Left hindlimb (tissue), 1 donor: ENCODE measurements at regions not wholly inside any gene's neighbourhood (a gene's known extent, or its start where the extent isn't known, plus 50 kb on each side); places are given as distances from the start of the nearest gene placed in this dataset.

Source experiments
- DNase-seq: peaks from one replicate; pipeline ENCODE4 v3.0.0-alpha.2; 2018

DNA sequence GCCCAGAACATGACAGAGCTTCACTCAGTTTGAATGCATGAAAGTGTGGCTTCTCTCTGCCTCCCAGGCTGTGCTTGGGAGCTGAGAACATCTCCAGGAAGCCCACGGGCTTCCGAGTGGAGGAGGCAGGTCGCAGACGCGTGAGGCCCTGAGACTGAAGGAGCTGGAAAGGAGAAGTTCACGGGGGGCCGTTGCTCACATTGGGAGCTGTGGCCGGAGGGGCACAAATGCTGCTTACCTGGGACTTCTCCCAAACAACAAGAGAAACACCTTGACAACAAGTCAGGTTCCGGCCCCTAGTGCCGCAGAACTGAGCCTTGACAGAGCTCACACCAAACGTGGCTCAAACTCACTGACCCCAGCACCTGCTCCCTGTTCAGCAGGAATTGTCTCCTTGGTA is 207.0 kb downstream of the BRD1 start:
- no peak for DNase-seq

DNA sequence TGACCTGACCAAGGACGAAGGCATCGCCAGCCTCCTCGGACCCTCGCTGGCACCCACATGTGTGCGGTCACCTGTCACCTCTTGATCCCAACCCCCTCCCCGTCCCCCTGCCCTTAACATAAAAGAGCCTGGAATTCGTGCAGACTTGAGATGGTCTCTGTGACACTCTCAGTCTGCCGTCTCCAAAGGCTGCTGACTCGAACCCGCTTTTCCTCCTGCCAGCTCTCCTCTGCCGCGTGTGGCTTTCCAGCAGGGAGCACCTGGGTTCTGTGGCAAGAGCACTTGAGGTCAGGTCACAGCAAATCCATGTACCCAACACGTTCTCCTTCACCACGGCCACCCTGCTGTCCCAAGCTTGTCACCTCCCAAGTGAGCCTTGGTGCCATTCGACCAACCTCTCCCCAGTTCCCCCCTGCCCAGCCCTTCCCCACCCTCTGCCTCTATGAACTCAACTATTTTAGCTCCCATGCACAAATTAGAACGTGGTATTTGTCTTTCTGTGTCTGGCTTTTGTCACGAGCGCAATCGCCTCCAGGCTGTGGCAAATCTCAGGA is 207.6 kb downstream of the BRD1 start:
- DNase-seq = no peak

- DNase-seq = no peak
Measured at GRCh38 chr22:49619301-49619700, 208.4 kb downstream of the BRD1 start.

- DNase-seq = no peak
Measured at GRCh38 chr22:49618677-49618953, 209.1 kb downstream of the BRD1 start.

DNA sequence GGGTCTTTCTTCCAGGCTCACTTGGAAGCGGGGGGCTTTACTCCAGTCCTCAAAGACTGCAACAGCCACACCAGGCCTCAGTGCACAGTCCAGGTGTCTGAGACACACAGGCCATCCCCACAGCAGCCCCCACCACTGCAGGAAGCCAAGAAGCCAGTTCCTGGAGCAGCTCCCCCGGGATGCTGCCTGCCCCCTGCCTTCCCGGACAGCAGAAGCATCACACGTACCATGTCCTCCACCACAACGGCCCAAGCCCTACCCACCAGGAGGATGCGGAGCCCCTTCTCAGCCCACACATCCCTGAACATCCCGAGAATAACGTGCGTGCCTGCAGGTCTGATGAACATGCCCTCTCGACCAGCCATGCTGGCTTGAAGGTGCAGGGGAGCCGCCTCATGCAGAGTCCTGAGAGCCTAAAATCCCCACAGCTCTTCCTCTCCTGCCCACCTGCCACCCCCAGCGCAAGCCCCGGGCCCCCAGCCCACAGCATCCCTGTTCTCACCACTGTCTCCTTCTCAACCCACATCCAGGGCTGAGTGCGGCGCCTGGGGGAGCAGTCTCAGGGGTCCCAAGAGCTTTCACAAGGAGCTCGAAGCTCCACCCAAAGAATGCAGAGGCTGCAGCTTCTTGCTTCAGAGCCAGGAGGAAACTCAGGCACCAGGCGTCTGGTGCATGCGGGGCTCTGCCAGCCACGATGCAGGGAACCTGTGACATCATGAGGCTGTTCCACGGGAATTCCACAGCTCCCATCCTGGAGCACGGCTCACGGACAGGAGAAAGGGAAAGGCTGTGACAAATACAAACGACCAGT is 209.6 kb downstream of the BRD1 start:
- DNase-seq = no peak

- no peak for DNase-seq
Measured at GRCh38 chr22:49617264-49617663, 210.4 kb downstream of the BRD1 start.

GRCh38 chr22:49616356-49617231 is 211.1 kb downstream of the BRD1 start:
- no peak for DNase-seq

GRCh38 chr22:49614966-49615965 is 212.4 kb downstream of the BRD1 start:
- no peak for DNase-seq

- no peak for DNase-seq
Measured at GRCh38 chr22:49613511-49614270, 214.0 kb downstream of the BRD1 start.

GRCh38 chr22:49613108-49613507 is 214.6 kb downstream of the BRD1 start:
- no peak for DNase-seq

GRCh38 chr22:49609207-49609876 is 218.3 kb downstream of the BRD1 start:
- DNase-seq = no peak

- DNase-seq = no peak
Measured at GRCh38 chr22:49608660-49609059, 219.0 kb downstream of the BRD1 start.

DNA sequence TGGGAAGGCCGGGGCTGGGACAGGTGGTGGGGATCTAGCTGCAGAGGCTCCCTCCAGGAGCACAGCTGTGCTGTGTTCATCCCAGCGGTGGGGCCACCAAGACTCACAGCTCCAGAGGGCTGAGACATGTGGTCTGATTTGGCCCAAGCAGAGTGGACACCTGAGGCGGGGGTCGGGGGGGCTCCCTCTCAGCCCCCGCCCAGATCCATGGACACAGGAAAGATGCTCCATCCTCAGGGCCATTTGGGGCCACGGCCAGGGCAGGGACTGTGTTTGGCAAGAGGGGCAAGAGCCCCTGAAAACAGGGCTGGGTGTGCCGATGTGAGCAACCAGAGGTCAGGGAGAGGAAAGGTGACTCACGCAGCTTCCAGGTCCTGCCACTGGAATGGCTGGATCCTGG is 219.4 kb downstream of the BRD1 start:
- DNase-seq = no peak

DNA sequence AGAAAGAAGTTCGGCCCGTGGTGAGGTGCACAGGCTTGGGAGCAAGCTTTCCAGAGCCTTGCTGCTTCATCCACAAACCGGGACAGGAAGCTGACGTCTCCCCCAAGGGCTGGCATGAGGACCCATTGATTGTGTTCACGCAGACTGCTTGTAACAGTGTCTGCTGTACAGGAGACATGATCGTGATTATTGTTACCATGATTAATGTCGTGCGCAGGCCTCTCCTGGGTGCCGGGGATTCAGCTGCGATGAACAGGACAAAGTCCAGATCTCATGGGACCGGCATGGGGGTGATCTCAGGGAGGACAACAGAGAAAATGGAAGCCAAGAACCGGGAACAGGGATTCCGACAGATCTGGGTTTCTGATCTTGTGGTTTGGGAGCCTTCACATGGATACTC is 219.9 kb downstream of the BRD1 start:
- no peak for DNase-seq

- no peak for DNase-seq
Measured at GRCh38 chr22:49606562-49607290, 220.9 kb downstream of the BRD1 start.

DNA sequence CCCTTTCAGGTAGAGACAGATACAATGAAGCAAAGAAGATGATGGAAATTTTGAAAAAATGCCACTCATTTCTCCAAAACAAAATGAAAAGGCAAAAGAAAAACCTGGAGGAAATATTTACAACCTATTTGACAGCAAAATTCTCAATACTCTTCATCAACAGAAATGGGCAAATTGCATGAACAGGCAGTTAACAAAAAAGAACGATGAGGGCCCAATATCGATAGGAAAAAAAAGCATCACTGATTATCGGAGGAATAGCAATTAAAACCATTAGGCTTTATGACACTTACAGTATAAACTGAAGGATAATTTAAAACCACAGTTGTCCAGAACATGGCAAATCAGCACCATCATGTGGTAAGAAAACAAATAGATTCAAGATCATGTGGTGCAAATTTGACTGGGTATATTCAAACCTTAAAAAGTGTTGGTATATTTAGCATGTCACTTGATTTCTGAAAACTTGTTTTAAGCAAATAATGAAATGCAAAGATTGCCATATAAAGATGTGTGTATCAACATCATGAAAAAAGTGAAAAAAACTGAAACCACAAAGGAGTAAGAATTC is 222.9 kb downstream of the BRD1 start:
- DNase-seq = no peak

DNA sequence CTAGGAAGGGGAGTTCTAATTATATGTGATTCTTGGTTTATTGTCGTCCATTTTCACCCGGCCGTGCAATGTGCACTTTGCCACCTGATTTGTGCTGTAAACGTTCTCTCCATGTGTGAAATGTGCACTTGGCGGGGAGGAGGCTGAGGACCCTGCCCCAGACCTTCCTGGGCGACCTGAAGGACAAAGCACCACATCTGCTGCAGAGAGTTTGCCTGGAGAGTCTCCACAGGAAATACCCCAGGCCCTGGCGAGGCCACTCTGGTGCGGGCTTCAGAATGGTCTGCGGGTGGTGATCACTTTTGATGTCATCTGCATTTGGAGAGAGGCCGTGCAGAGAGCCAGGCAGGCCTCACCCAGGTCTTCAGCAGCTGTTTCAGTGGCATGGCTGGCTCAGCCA is 224.7 kb downstream of the BRD1 start:
- DNase-seq = no peak

DNA sequence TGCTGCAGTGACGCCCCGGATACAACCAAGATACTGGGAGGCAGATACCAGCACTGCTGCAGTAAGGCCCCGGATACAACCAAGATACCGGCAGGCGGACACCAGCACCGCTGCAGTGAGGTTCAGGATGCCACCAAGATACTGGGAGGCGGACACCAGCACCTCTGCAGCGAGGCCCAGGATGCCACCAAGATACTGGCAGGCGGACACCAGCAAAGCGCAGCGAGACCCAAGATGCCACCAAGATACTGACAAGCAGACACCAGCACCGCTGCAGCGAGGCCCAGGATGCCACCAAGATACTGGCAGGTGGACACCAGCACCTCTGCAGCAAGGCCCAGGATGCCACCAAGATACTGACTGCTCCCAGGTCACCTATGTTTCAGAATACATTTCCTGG is 225.2 kb downstream of the BRD1 start:
- no peak for DNase-seq

DNA sequence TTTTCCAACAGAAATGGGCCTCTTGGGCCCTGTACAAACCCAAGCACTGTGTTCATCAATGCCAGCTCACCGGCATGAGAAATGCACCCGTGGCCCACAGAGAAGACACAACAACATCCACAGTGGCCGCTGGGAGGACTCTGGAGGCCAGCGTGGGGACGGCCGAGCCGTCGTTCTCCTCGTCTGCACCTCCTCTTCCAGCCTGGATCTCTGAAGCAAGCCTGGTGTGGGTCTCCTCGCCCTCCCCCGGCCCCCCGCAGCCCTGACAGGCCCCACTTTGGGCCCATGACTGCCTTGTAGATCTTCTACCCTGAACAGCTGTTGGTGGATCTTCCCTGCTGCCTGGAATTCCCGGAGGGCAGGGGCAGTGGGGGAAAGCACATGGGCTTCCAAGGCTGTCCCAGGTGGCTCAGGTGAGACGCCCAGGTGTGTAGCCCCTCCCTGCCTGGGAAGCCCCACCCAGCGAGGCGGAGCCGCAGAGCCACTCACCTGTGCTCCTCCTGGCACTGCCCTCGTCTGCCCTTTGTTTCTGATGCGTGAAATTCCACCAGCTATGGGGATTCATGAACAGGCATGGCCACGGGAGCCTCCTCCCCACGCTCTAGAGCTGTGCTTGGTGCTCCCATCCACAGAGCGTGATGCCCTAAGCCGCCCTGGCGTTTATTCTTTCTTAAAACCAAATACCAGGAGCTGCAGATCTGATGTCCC is 225.9 kb downstream of the BRD1 start:
- DNase-seq = no peak
